K562 (cell line): ENCODE measurements at regions not wholly inside any gene's neighbourhood (a gene's known extent, or its start where the extent isn't known, plus 50 kb on each side); places are given as distances from the start of the nearest gene placed in this dataset.

ENCODE experiments used
- ATAC-seq: fragments of 200-7000 bp; cut with Tn5 transposase; 3 replicates; pipeline ENCODE4 v1.9.1; 2020; ENCODE audit warnings: moderate library complexity
- BruUV-seq: library from RNA; stranded (reverse); fragments of 400-500 nt; replicated peaks from 2 replicates; lab custom pipeline; 2021; lab: Mats Ljungman, UMichigan
- CTCF ChIA-PET: fragments of 300-600 bp; formaldehyde crosslinking; extraction: SDS; loops from one replicate; lab custom pipeline; 2021; ENCODE audit warnings: low intra/inter-chr PET ratio; lab: Yijun Ruan, JAX
- POLR2A ChIA-PET: fragments of 300-600, 350-650 bp; sonication (Branson Sonifier 250); formaldehyde crosslinking; extraction: SDS; loops from one replicate; lab custom pipeline; 2021; ENCODE audit warnings: antibody characterized with exemption, inconsistent platforms; lab: Yijun Ruan, JAX
- DNase-seq, 4 experiments: peaks; one replicate each; pipeline versions ENCODE4 v3.0.0 to v3.0.0-alpha.2; 2011 to 2018; ENCODE audit warnings: low spot score in 3 of 4, mixed read lengths in 3 of 4; ENCODE audit errors: extremely low read depth in 1 of 4
- FAIRE-seq: peaks from 2 replicates; lab custom pipeline; 2011; peaks lifted over from hg19 to GRCh38; lab: Jason Lieb, UNC
- H2AFZ ChIP-seq: 2 replicates; pipeline ENCODE4 v1.6.0; 2011; ENCODE audit warnings: low read depth, low read length, control low read depth, inconsistent platforms
- H3K27ac ChIP-seq: fragments of 200-600 bp; 3 replicates; pipeline ENCODE4 v1.8.0; 2011; ENCODE audit warnings: low read depth, mild to moderate bottlenecking, control low read depth, inconsistent platforms, low read length, moderate library complexity, mixed read lengths; ENCODE audit errors: extremely low read depth
- H3K27me3 ChIP-seq, 2 experiments: fragments of 300-600 bp in 1 of 2; 2 replicates in 1 of 2; 3 replicates in 1 of 2; pipeline versions ENCODE4 v1.6.0 to v1.8.0; 2011; ENCODE audit warnings: inconsistent platforms in 2 of 2, low read length in 2 of 2, mild to moderate bottlenecking in 1 of 2, mixed read lengths in 1 of 2, moderate library complexity in 1 of 2; ENCODE audit not compliant: control insufficient read depth in 2 of 2, insufficient read depth in 2 of 2
- H3K36me3 ChIP-seq: fragments of 300-600 bp; 3 replicates; pipeline ENCODE4 v1.8.0; 2011; ENCODE audit warnings: mild to moderate bottlenecking, low read length, inconsistent platforms; ENCODE audit not compliant: control insufficient read depth, insufficient read depth
- H3K4me1 ChIP-seq, 2 experiments: fragments of 200-600 bp in 1 of 2; replicated peaks in 1 of 2; 2 replicates in 1 of 2; 3 replicates in 1 of 2; pipeline versions ENCODE4 v1.5.1 to v1.8.0; 2011; ENCODE audit warnings: inconsistent platforms in 2 of 2, low read length in 2 of 2, mild to moderate bottlenecking in 1 of 2, mixed read lengths in 1 of 2, moderate library complexity in 1 of 2; ENCODE audit not compliant: control insufficient read depth in 2 of 2, insufficient read depth in 2 of 2
- H3K4me2 ChIP-seq: 2 replicates; pipeline ENCODE4 v1.6.1; 2011; ENCODE audit warnings: low read length, control low read depth, inconsistent platforms, mixed read lengths; ENCODE audit not compliant: insufficient read depth
- H3K4me3 ChIP-seq: fragments of 200-600 bp; sonication (generic), shearing (Covaris generic); 2 replicates; pipeline ENCODE4 v1.5.1; 2016; ENCODE audit warnings: control low read depth, inconsistent platforms
- H3K79me2 ChIP-seq: fragments of 200-600 bp; 3 replicates; pipeline ENCODE4 v1.8.0; 2011; ENCODE audit warnings: low read length, inconsistent platforms; ENCODE audit not compliant: control insufficient read depth, insufficient read depth
- H3K9ac ChIP-seq, 2 experiments: 2 replicates each; pipeline versions ENCODE4 v1.6.0 to v1.6.1; 2011; ENCODE audit warnings: low read depth in 2 of 2, low read length in 2 of 2, control low read depth in 1 of 2, inconsistent platforms in 1 of 2, mild to moderate bottlenecking in 1 of 2, mixed read lengths in 1 of 2; ENCODE audit not compliant: insufficient read depth in 1 of 2
- H3K9me1 ChIP-seq: one replicate; pipeline ENCODE4 v1.6.0; 2011; ENCODE audit warnings: inconsistent platforms, mild to moderate bottlenecking, low read length, moderate library complexity; ENCODE audit not compliant: control insufficient read depth, insufficient read depth
- H3K9me3 ChIP-seq: replicated peaks from 2 replicates; pipeline ENCODE4 v1.5.1; 2011; ENCODE audit warnings: low read depth, low read length, inconsistent platforms; ENCODE audit not compliant: control insufficient read depth, insufficient read depth
- H4K20me1 ChIP-seq: replicated peaks from 2 replicates; pipeline ENCODE4 v1.6.1; 2011; ENCODE audit warnings: low read length, inconsistent platforms, mixed read lengths; ENCODE audit not compliant: control insufficient read depth, insufficient read depth
- CHD1 ChIP-seq: fragments of 200-600 bp; sonication (generic); IDR thresholded peaks from one replicate; pipeline ENCODE4 v1.6.1; 2012; ENCODE audit warnings: mild to moderate bottlenecking, moderate library complexity, low read length, inconsistent platforms
- ETV1 ChIP-seq: fragments of 450-650 bp; conservative IDR thresholded peaks from 2 replicates; pipeline ENCODE4 v1.6.1; 2016; ENCODE audit warnings: missing genetic modification characterization, control low read depth, low read depth, missing compliant biosample characterization
- GABPB1 ChIP-seq: sonication (generic); formaldehyde crosslinking; IDR thresholded peaks from 2 replicates; pipeline ENCODE4 v1.8.0; 2022; ENCODE audit warnings: mild to moderate bottlenecking, missing genetic modification reagents
- GTF2F1 ChIP-seq: IDR thresholded peaks from 2 replicates; pipeline ENCODE4 v1.6.1; 2011; ENCODE audit warnings: low read depth, low read length, improper control_type of control experiment
- ZNF212 ChIP-seq: fragments of 450-650 bp; formaldehyde crosslinking; IDR thresholded peaks from 2 replicates; pipeline ENCODE4 v1.4.0; 2020; ENCODE audit warnings: mild to moderate bottlenecking
- ZNF239 ChIP-seq: fragments of 250-450 bp; sonication (Bioruptor Pico); IDR thresholded peaks from 2 replicates; pipeline ENCODE4 v1.4.0; 2020; ENCODE audit warnings: mild to moderate bottlenecking
- ZNF318 ChIP-seq, 2 experiments: fragments of 450-650 bp; IDR thresholded peaks; 2 replicates each; pipeline ENCODE4 v1.6.1; 2016; ENCODE audit warnings: mild to moderate bottlenecking in 2 of 2, borderline replicate concordance in 1 of 2, low read depth in 1 of 2, moderate library complexity in 1 of 2
- ZNF79 ChIP-seq: fragments of 250-450 bp; sonication (Bioruptor Pico); IDR thresholded peaks from 2 replicates; pipeline ENCODE4 v1.4.0; 2020; ENCODE audit warnings: low read depth, mild to moderate bottlenecking, moderate library complexity
- WGBS: fragments of 100-300 bp; shearing (Covaris generic); methylation state at CpG from one replicate; pipeline ENCODE4 v1.1.6; 2016; ENCODE audit warnings: low coverage, mixed read lengths; ENCODE audit not compliant: insufficient coverage; ENCODE audit errors: missing lambda C conversion rate; 5-methylcytosine and 5-hydroxymethylcytosine counted together
- in situ Hi-C: fragments of 300-500 bp; cut with MboI; formaldehyde crosslinking; loops from 4 replicates; pipeline ENCODE4 v1.15.0; 2018; ENCODE audit warnings: inconsistent platforms, mixed read lengths
- intact Hi-C: fragments of 100-400 bp; cut with micrococcal nuclease; formaldehyde crosslinking; loops from 2 replicates; pipeline ENCODE4 v1.14.2; 2022
- TF ChIP-seq, protein P1 (sequence below): fragments of 250-450 bp; sonication (Bioruptor Pico); IDR thresholded peaks from 2 replicates; pipeline ENCODE4 v1.6.1; 2021; ENCODE audit warnings: mild to moderate bottlenecking
- TF ChIP-seq, protein P2 (sequence below): IDR thresholded peaks from 2 replicates; pipeline ENCODE4 v1.6.1; 2011; ENCODE audit warnings: borderline replicate concordance, low read depth, mild to moderate bottlenecking, moderate library complexity, low read length; ENCODE audit not compliant: insufficient read depth, poor library complexity, severe bottlenecking
- TF ChIP-seq, protein P3 (sequence below): fragments of 200-800 bp; sonication (Bioruptor generic); IDR thresholded peaks from 2 replicates; pipeline ENCODE4 v1.6.1; 2017; ENCODE audit warnings: missing genetic modification characterization, missing compliant biosample characterization

GRCh38 chr7:52753855-52754254 is 281.6 kb upstream of the POM121L12 start:
- H4K20me1 ChIP-seq, result no peaks in the 10 kb centered on the region
- H3K4me1 ChIP-seq, result no peaks in the 10 kb centered on the region
- H3K9me1 ChIP-seq, result no peaks in the 10 kb centered on the region
- no peak for FAIRE-seq
- in situ Hi-C loops (no loop called here), intact Hi-C loops (no loop called here)
- H3K27ac ChIP-seq, result no peak overlapping the region
- no peaks in the 10 kb centered on the region for H3K27me3 ChIP-seq
- no peaks in the 10 kb centered on the region for H3K9me3 ChIP-seq
- ATAC-seq, result no peak
- no peak overlapping the region for H3K9ac ChIP-seq
- H2AFZ ChIP-seq, result no peak overlapping the region
- 2% methylated on average over 12 of the region's 12 CpGs for WGBS
- no TSS peak for BruUV-seq
- DNase-seq, result no peak
- H3K36me3 ChIP-seq, result no peaks in the 10 kb centered on the region
- ChIA-PET POLR2A (no interaction called here), CTCF (no interaction called here)
- H3K4me3 ChIP-seq, result no peak overlapping the region
- H3K4me2 ChIP-seq, result no peak overlapping the region
- H3K79me2 ChIP-seq, result no peaks in the 10 kb centered on the region
- TF ChIP-seq, protein P1, sequence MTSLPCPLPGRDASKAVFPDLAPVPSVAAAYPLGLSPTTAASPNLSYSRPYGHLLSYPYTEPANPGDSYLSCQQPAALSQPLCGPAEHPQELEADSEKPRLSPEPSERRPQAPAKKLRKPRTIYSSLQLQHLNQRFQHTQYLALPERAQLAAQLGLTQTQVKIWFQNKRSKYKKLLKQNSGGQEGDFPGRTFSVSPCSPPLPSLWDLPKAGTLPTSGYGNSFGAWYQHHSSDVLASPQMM (CRISPR knock-in tag), result no peak
- TF ChIP-seq ZNF79 (CRISPR knock-in tag), result no peak
- no peak for TF ChIP-seq ZNF212 (CRISPR knock-in tag)
- no peak for TF ChIP-seq GABPB1 (CRISPR knock-in tag)
- TF ChIP-seq GTF2F1, result no peak
- TF ChIP-seq CHD1, result no peak
- TF ChIP-seq ZNF318 (IDR thresholded peaks at IDR 0.05; ENCODE audit: borderline replicate concordance in 1 of 2, low read depth in 1 of 2), result no peak
- TF ChIP-seq, protein P2, sequence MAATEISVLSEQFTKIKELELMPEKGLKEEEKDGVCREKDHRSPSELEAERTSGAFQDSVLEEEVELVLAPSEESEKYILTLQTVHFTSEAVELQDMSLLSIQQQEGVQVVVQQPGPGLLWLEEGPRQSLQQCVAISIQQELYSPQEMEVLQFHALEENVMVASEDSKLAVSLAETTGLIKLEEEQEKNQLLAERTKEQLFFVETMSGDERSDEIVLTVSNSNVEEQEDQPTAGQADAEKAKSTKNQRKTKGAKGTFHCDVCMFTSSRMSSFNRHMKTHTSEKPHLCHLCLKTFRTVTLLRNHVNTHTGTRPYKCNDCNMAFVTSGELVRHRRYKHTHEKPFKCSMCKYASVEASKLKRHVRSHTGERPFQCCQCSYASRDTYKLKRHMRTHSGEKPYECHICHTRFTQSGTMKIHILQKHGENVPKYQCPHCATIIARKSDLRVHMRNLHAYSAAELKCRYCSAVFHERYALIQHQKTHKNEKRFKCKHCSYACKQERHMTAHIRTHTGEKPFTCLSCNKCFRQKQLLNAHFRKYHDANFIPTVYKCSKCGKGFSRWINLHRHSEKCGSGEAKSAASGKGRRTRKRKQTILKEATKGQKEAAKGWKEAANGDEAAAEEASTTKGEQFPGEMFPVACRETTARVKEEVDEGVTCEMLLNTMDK, result no peak
- no peak for TF ChIP-seq ETV1
- TF ChIP-seq ZNF239 (CRISPR knock-in tag), result no peak
- TF ChIP-seq, protein P3, sequence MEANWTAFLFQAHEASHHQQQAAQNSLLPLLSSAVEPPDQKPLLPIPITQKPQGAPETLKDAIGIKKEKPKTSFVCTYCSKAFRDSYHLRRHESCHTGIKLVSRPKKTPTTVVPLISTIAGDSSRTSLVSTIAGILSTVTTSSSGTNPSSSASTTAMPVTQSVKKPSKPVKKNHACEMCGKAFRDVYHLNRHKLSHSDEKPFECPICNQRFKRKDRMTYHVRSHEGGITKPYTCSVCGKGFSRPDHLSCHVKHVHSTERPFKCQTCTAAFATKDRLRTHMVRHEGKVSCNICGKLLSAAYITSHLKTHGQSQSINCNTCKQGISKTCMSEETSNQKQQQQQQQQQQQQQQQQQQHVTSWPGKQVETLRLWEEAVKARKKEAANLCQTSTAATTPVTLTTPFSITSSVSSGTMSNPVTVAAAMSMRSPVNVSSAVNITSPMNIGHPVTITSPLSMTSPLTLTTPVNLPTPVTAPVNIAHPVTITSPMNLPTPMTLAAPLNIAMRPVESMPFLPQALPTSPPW, result no peak
